AML-193 (cell line): ENCODE measurements at regions not wholly inside any gene's neighbourhood (a gene's known extent, or its start where the extent isn't known, plus 50 kb on each side); places are given as distances from the start of the nearest gene placed in this dataset.

ENCODE experiments used
- DNase-seq, 2 experiments: peaks; one replicate each; lab custom pipeline; 2025; lab: John Stamatoyannopoulos, UW

- DNase-seq = no peak
Observed at GRCh38 chr18:37720663-37721062, 155.1 kb upstream of the CELF4 start.

- DNase-seq = no peak
Observed at GRCh38 chr18:37717656-37718055, 152.1 kb upstream of the CELF4 start.

GRCh38 chr18:37717098-37717497, 151.5 kb upstream of the CELF4 start:
- DNase-seq = no peak

- DNase-seq = no peak
Observed at GRCh38 chr18:37716106-37716735, 150.6 kb upstream of the CELF4 start.

- no peak for DNase-seq
Observed at GRCh38 chr18:37714691-37715090, 149.1 kb upstream of the CELF4 start.

GRCh38 chr18:37712776-37713175, 147.2 kb upstream of the CELF4 start:
- no peak for DNase-seq

- DNase-seq = no peak
Observed at GRCh38 chr18:37711766-37712505, 146.3 kb upstream of the CELF4 start.

GRCh38 chr18:37710726-37711125, 145.1 kb upstream of the CELF4 start:
- no peak for DNase-seq

GRCh38 chr18:37709740-37710139, 144.1 kb upstream of the CELF4 start:
- DNase-seq = no peak

- no peak for DNase-seq
Observed at GRCh38 chr18:37705016-37705415, 139.4 kb upstream of the CELF4 start.

- no peak for DNase-seq
Observed at GRCh38 chr18:37702841-37703240, 137.2 kb upstream of the CELF4 start.

GRCh38 chr18:37701967-37702366, 136.4 kb upstream of the CELF4 start:
- DNase-seq = peak; percentile 12 to 26

- no peak for DNase-seq
Observed at GRCh38 chr18:37698508-37699040, 133.0 kb upstream of the CELF4 start.

- no peak for DNase-seq
Observed at GRCh38 chr18:37694516-37694915, 128.9 kb upstream of the CELF4 start.

GRCh38 chr18:37691162-37691561, 125.6 kb upstream of the CELF4 start:
- DNase-seq = no peak

- no peak for DNase-seq
Observed at GRCh38 chr18:37689841-37690240, 124.2 kb upstream of the CELF4 start.

GRCh38 chr18:37684590-37684989, 119.0 kb upstream of the CELF4 start:
- no peak for DNase-seq

GRCh38 chr18:37684183-37684582, 118.6 kb upstream of the CELF4 start:
- no peak for DNase-seq

GRCh38 chr18:37680911-37681310, 115.3 kb upstream of the CELF4 start:
- no peak for DNase-seq

- no peak for DNase-seq
Observed at GRCh38 chr18:37676276-37676675, 110.7 kb upstream of the CELF4 start.

GRCh38 chr18:37675699-37676098, 110.1 kb upstream of the CELF4 start:
- DNase-seq = no peak

- DNase-seq = no peak
Observed at GRCh38 chr18:37674570-37674969, 109.0 kb upstream of the CELF4 start.

GRCh38 chr18:37673671-37674070, 108.1 kb upstream of the CELF4 start:
- DNase-seq = no peak
